EL (cell line): ENCODE measurements at regions not wholly inside any gene's neighbourhood (a gene's known extent, or its start where the extent isn't known, plus 50 kb on each side); places are given as distances from the start of the nearest gene placed in this dataset.
"Not testable (repeated sequence)": the region's sequence is repeated elsewhere in the genome, so short reads cannot be mapped to it uniquely, and the experiment has no call there.

Experiments used
- DNase-seq: peaks from one replicate; pipeline ENCODE4 v3.0.0-alpha.2; 2016

- no peak for DNase-seq
Measured at GRCh38 chr14:41280745-41281144, 325.9 kb upstream of the LRFN5 start.

- DNase-seq, result no peak
Measured at GRCh38 chr14:41277450-41277849, 329.2 kb upstream of the LRFN5 start.

- no peak for DNase-seq
Measured at GRCh38 chr14:41257476-41257875, 349.2 kb upstream of the LRFN5 start.

- no peak for DNase-seq
Measured at GRCh38 chr14:41235466-41235865, 371.2 kb upstream of the LRFN5 start.

GRCh38 chr14:41230683-41231082 is 376.0 kb upstream of the LRFN5 start:
- DNase-seq, result no peak

GRCh38 chr14:41229824-41230223 is 376.9 kb upstream of the LRFN5 start:
- DNase-seq, result no peak

GRCh38 chr14:41225433-41225832 is 381.2 kb upstream of the LRFN5 start:
- no peak for DNase-seq

GRCh38 chr14:41222581-41222980 is 384.1 kb upstream of the LRFN5 start:
- no peak for DNase-seq

- not testable (repeated sequence) for DNase-seq
Measured at GRCh38 chr14:41214978-41215377, 391.7 kb upstream of the LRFN5 start.

GRCh38 chr14:41201696-41202095 is 405.0 kb upstream of the LRFN5 start:
- DNase-seq, result no peak

GRCh38 chr14:41187868-41188267 is 418.8 kb upstream of the LRFN5 start:
- DNase-seq, result no peak

GRCh38 chr14:41171045-41171444 is 435.6 kb upstream of the LRFN5 start:
- no peak for DNase-seq

- no peak for DNase-seq
Measured at GRCh38 chr14:41167040-41167439, 439.6 kb upstream of the LRFN5 start.

GRCh38 chr14:41154143-41154807 is 452.4 kb upstream of the LRFN5 start:
- DNase-seq, result no peak

- no peak for DNase-seq
Measured at GRCh38 chr14:41146391-41146790, 460.3 kb upstream of the LRFN5 start.

GRCh38 chr14:41144370-41144769 is 462.3 kb upstream of the LRFN5 start:
- no peak for DNase-seq

- no peak for DNase-seq
Measured at GRCh38 chr14:41137741-41138140, 468.9 kb upstream of the LRFN5 start.

GRCh38 chr14:41130274-41130673 is 476.4 kb upstream of the LRFN5 start:
- DNase-seq, result no peak

- no peak for DNase-seq
Measured at GRCh38 chr14:41120402-41120801, 486.3 kb upstream of the LRFN5 start.

GRCh38 chr14:41096131-41096530 is 510.5 kb upstream of the LRFN5 start:
- DNase-seq, result no peak

GRCh38 chr14:41087056-41087455 is 519.6 kb upstream of the LRFN5 start:
- DNase-seq, result no peak

- DNase-seq, result no peak
Measured at GRCh38 chr14:41073544-41073943, 533.1 kb upstream of the LRFN5 start.

GRCh38 chr14:41072776-41073175 is 533.9 kb upstream of the LRFN5 start:
- DNase-seq, result no peak

- no peak for DNase-seq
Measured at GRCh38 chr14:41071351-41071750, 535.3 kb upstream of the LRFN5 start.

- no peak for DNase-seq
Measured at GRCh38 chr14:41062826-41063225, 543.9 kb upstream of the LRFN5 start.

GRCh38 chr14:41055589-41055988 is 551.1 kb upstream of the LRFN5 start:
- no peak for DNase-seq
